ENCODE measurements at regions not wholly inside any gene's neighbourhood (a gene's known extent, or its start where the extent isn't known, plus 50 kb on each side); places are given as distances from the start of the nearest gene placed in this dataset.
"Not testable (repeated sequence)": the region's sequence is repeated elsewhere in the genome, so short reads cannot be mapped to it uniquely, and the experiment has no call there.

GRCh38 chr3:6492306-6492705 lies 368.6 kb upstream of the GRM7 start:
- DNase-seq (ENCODE audit: missing footprints) (no peak), ATAC-seq (no peak)
- intact Hi-C loops (cut with DNase I): no loop called here

- intact Hi-C loops (cut with DNase I); DNase-seq (ENCODE audit: missing footprints); ATAC-seq: not testable (repeated sequence)
Measured at GRCh38 chr3:6498944-6499343, 362.0 kb upstream of the GRM7 start.

- intact Hi-C loops (cut with DNase I): no loop called here
- DNase-seq (ENCODE audit: missing footprints) (no peak), ATAC-seq (no peak)
Measured at GRCh38 chr3:6504347-6504746, 356.6 kb upstream of the GRM7 start.

DNA sequence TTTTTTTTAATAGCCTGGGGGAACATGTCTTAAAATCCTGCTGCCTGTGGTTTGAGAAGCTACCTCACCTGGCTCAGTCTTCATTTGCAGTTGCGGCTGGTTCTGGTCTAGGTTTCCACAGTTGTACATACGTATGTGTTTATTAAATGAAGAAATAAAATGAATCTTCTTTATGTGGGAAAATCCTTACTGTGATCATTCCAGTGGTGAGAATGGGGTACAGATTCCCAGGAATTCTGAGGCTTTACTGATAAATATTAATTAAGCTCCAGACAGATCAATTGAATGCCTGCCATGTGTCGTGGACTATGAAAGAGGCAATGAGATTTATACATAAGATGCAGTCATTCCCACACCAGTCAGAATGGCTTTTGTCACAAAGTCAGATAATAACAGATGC lies 356.1 kb upstream of the GRM7 start:
- intact Hi-C loops (cut with DNase I): no loop called here
- ATAC-seq (no peak), DNase-seq (ENCODE audit: missing footprints) (no peak)

DNA sequence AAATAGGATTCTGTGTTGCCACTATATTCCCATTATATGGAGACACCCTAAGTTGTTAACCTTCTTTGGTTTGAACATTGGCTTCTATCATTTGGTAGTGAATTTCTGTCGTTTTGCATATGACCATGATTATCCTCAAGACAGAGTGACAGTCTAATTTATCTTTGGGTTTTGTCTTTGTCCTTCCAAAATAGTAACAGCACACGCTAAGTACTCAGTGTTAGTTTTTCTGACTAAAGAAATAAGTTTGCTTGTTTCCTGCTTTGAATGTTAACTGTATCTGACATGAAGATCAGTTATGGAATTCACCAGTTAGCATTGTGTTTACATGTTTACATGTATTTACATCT lies 352.5 kb upstream of the GRM7 start:
- no peak for ATAC-seq
- DNase-seq (ENCODE audit: missing footprints): no peak
- intact Hi-C loops (cut with DNase I): no loop called here

DNA sequence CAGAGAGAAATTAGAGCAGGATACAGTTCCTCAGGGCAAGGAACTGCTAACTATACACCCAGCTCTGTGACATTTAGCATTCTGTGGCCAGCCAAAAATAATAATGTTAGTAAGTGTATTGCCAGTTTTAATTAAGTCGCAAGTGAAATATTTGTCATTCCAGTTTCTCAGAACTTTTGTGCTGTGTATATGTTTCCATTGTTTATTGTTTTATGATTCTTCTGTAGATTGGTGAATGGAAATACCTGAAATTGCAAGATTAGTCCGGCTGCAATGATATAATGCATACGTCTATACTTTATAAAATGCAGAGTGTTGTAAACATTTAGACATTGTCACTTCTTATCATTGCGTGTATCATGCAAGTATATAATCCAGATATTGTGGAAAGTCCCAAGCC lies 351.3 kb upstream of the GRM7 start:
- no peak for DNase-seq (ENCODE audit: missing footprints)
- ATAC-seq: no peak
- intact Hi-C loops (cut with DNase I): no loop called here

- ATAC-seq (no peak), DNase-seq (ENCODE audit: missing footprints) (no peak)
- intact Hi-C loops (cut with DNase I): no loop called here
Measured at GRCh38 chr3:6510713-6511112, 350.2 kb upstream of the GRM7 start.

DNA sequence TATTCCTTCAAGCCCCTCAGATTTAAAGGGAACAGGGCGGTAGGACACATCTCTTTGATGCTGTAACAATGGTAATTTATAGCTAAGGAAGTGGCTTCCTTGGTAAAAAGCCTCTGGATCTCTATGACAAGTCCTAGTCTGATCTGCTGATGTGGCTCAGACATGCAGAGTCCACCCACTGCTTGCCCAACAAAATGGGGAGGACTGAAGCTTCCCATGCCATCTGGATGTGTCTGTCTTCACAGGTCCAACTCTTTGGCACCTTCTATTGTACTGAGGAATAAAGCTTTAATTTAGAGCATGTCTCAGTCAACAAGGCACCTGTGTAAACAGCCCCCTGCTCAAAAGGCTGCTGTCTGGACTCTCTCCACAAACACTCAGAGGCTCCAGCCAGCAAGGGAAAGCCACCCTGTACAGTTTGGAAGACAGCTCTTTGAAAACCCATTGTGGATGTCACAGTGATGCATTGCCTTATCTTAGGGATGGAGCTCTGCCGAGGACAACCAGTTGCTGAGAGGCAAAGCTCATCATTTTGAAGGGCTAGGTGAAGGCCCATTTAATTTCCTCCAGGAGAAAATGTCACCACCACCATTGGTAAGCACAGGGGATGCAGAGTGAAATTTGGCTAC lies 348.6 kb upstream of the GRM7 start:
- ATAC-seq: no peak
- intact Hi-C loops (cut with DNase I): no loop called here
- no peak for DNase-seq (ENCODE audit: missing footprints)

GRCh38 chr3:6516143-6516542 lies 344.8 kb upstream of the GRM7 start:
- DNase-seq (ENCODE audit: missing footprints) (no peak), ATAC-seq (no peak)
- intact Hi-C loops (cut with DNase I): no loop called here

GRCh38 chr3:6516694-6517093 lies 344.2 kb upstream of the GRM7 start:
- intact Hi-C loops (cut with DNase I): no loop called here
- ATAC-seq: no peak

DNA sequence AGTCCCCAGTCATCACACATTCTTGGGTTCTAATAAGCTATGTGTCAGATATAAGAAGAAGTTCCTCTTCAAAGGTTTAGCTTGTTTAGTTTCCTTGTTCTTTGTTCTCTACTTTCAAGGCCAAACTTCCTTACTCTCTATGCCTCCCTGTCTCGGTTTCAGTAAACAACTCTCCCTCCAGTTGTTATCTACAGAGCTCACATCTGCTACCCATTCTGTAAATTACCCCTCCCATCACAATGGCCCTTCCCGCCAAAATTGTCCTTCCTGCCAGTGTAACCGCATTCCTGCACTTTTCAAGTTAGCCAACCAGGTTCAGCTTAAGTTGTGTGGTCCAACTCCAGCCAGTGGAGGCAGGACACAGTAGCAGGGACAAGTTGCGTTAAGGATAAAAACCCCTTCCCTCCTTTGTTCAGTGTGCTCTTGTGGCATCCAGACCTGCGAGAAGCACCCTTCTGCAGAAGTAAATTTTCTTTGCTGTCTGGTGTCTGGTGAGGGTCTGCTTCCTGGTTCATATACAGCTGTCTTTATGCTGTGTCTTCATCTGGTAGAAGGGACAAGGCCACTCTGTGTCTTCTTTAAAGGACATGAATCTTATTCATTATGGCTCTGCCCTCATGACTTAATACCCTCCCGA lies 342.1 kb upstream of the GRM7 start:
- DNase-seq (ENCODE audit: missing footprints) (no peak), ATAC-seq (no peak)
- intact Hi-C loops (cut with DNase I): no loop called here

More at GRCh38 chr3:6516694-6517093, 344.2 kb upstream of the GRM7 start:
- DNase-seq (ENCODE audit: missing footprints): no peak

- ATAC-seq (no peak), DNase-seq (ENCODE audit: missing footprints) (no peak)
- intact Hi-C loops (cut with DNase I): no loop called here
Measured at GRCh38 chr3:6521369-6522113, 339.4 kb upstream of the GRM7 start.

GRCh38 chr3:6522191-6522590 lies 338.7 kb upstream of the GRM7 start:
- no peak for DNase-seq (ENCODE audit: missing footprints)
- intact Hi-C loops (cut with DNase I): no loop called here
- no peak for ATAC-seq

DNA sequence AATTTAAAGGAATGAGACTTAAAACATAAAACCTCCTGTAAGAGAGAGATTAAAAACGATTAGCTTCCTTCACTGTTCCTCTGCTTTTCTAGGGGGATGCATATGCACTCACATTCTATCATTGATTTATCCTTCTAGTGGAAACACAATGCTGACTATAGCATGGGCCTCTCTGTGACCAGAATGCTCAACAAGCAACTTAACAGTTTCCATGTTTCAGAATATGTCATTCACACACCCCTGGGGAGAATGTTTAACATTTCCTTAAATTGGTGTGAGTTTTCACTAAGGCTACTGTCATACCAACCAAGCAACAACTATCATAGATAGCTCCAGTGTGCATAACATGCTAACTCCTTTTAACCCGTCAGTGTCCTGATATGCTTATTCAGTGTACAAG lies 337.9 kb upstream of the GRM7 start:
- intact Hi-C loops (cut with DNase I): no loop called here
- no peak for ATAC-seq
- DNase-seq (ENCODE audit: missing footprints): no peak

GRCh38 chr3:6524479-6524878 lies 336.4 kb upstream of the GRM7 start:
- no peak for DNase-seq (ENCODE audit: missing footprints)
- peak; percentile 67 for ATAC-seq
- intact Hi-C loops (cut with DNase I): no loop called here

- ATAC-seq (no peak), DNase-seq (ENCODE audit: missing footprints) (no peak)
Measured at GRCh38 chr3:6526321-6526720, 334.6 kb upstream of the GRM7 start.

GRCh38 chr3:6526861-6527260 lies 334.1 kb upstream of the GRM7 start:
- no peak for ATAC-seq
- intact Hi-C loops (cut with DNase I): no loop called here

More at GRCh38 chr3:6526321-6526720, 334.6 kb upstream of the GRM7 start:
- intact Hi-C loops (cut with DNase I): no loop called here

DNA sequence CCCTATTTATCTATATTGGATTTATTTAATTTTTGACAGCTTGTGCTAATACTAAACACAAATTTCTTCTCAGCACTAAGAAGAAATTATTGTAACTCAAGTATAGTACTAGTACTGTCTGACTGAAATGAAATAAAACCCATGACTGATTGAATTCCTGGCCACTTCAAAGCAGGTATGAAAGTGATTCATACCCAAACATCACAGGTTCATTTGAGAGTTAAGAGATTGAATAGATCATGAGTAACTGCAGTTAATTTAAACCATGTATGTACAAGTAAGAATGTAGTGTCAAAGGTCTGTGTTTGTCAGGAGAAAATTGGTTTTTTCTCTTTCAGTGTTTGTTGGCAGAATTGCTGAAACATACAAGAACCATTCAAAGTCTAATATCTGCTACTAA lies 332.0 kb upstream of the GRM7 start:
- ATAC-seq: no peak
- intact Hi-C loops (cut with DNase I): no loop called here
- DNase-seq (ENCODE audit: missing footprints): no peak

More at GRCh38 chr3:6526861-6527260, 334.1 kb upstream of the GRM7 start:
- no peak for DNase-seq (ENCODE audit: missing footprints)

DNA sequence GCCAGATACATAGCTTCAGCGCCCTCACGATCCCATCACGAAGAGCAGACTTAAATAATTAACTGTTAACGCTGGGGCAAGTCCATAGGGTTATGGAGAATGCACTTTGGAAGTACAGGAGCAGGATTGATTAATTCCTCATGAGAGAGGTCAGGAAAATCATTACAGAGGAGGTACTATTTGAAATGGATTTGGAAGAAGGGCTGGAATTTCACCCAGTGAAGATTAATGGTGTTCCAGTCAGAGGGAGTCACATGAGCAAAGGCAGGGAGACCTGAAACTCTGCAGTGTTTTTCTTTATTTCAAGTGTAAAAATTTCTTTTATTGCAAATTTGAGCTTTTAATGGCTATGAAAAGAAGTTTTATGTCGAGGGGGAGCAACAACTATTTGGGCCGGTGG lies 329.8 kb upstream of the GRM7 start:
- no peak for ATAC-seq
- DNase-seq (ENCODE audit: missing footprints): no peak
- intact Hi-C loops (cut with DNase I): no loop called here

- intact Hi-C loops (cut with DNase I): no loop called here
- ATAC-seq (no peak), DNase-seq (ENCODE audit: missing footprints) (no peak)
Measured at GRCh38 chr3:6532101-6532500, 328.8 kb upstream of the GRM7 start.

Measured in Right ventricle myocardium inferior (tissue), 1 donor.